T-helper 2 cell treated with Interferon-gamma antibody and Interleukin-4, amounts not matched to agents 5 μg/mL and 100 μg/mL, for 36 hours (primary cell): ENCODE measurements at regions not wholly inside any gene's neighbourhood (a gene's known extent, or its start where the extent isn't known, plus 50 kb on each side); places are given as distances from the start of the nearest gene placed in this dataset.

ENCODE experiments used
- DNase-seq: peaks from one replicate; pipeline ENCODE4 v3.0.0; 2021; ENCODE audit warnings: low spot score
- H3K27ac Mint-ChIP-seq: one replicate; pipeline ENCODE4 v1.8.0; 2021; ENCODE audit warnings: mild to moderate bottlenecking, mixed read lengths
- H3K27me3 Mint-ChIP-seq: one replicate; pipeline ENCODE4 v1.8.0; 2021; ENCODE audit warnings: low read depth, mixed read lengths
- H3K36me3 Mint-ChIP-seq: one replicate; pipeline ENCODE4 v1.8.0; 2021; ENCODE audit warnings: low read depth, mixed read lengths
- H3K4me1 Mint-ChIP-seq: one replicate; pipeline ENCODE4 v1.8.0; 2021; ENCODE audit warnings: low read depth, mixed read lengths
- H3K4me3 Mint-ChIP-seq: one replicate; pipeline ENCODE4 v1.8.0; 2022; ENCODE audit warnings: mild to moderate bottlenecking, moderate library complexity, mixed read lengths
- H3K9me3 Mint-ChIP-seq: one replicate; pipeline ENCODE4 v1.8.0; 2021; ENCODE audit warnings: mixed read lengths

DNA sequence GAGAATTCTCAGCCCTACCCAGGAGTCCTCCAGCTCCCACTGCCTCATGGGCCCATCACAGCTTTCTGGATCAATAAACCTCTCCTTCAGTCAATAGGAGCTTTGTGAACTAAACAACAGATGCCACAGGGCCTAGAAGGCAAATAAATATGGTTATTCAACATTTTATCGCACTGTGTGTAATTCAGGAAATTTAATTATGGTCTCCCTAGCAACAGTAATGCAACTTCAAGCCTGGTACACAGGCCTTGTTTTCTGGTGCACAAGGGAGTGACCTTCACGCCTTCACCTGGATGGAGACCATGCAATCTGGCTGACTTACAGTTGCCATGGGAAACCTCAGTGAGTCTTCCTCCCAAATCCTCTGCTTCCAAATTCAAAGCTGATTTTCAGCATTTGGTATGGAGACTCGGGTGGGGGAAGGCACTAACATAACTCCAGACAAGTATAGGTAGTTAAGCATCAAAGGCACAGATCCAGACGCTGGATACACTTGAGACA is 441.0 kb upstream of the NPVF start:
- Mint-ChIP-seq H3K27ac (no peak overlapping the region), H3K4me1 (no peaks in the 10 kb centered on the region), H3K36me3 (no peaks in the 10 kb centered on the region), H3K9me3 (no peaks in the 10 kb centered on the region), H3K27me3 (peaks cover 3% of the 10 kb centered on the region), H3K4me3 (no peak overlapping the region)
- no peak for DNase-seq

DNA sequence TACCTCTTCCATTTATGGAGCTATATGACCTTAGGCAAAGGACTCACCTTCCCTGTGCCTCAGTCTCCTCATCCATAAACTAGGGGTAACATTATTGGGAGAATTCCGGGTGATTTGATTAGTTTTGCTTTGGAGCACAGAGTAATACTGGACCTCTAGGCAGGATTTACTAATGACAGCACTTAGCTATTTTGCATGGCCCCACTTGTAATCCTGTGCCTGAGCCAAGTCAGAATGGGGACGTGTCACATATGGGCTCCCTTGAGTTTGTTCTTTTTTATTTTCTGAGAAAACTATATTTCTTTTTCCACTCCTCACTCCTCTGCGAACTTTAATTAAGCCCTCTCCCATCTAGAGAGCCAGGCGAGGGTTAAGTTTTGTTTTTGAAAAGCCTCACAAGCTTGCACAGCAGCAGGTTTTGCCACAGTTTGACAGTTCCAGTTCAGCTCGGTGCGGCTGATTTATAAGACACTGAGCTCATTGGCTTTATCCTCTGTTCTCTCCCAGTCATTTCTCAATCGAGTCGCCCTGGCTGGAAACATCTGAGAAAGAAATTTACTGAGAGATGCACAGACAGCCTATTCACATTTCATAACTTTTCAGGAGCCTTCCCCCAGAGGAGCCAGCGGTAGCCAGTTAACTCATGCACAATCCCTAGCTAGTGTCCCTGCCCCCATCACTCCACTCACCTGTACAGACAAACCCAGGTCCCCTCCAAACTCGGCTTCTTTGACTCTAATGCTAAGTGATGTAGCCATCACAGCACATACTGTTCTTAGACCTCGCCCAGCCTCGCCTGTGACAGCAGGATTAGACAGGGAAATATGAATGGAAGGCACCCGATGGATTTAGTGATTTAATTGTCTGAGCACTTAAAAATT is 441.9 kb upstream of the NPVF start:
- no peak for DNase-seq
- Mint-ChIP-seq H3K27ac (no peak overlapping the region), H3K4me1 (no peaks in the 10 kb centered on the region), H3K9me3 (no peaks in the 10 kb centered on the region), H3K4me3 (no peak overlapping the region), H3K36me3 (no peaks in the 10 kb centered on the region), H3K27me3 (peaks cover 3% of the 10 kb centered on the region)

DNA sequence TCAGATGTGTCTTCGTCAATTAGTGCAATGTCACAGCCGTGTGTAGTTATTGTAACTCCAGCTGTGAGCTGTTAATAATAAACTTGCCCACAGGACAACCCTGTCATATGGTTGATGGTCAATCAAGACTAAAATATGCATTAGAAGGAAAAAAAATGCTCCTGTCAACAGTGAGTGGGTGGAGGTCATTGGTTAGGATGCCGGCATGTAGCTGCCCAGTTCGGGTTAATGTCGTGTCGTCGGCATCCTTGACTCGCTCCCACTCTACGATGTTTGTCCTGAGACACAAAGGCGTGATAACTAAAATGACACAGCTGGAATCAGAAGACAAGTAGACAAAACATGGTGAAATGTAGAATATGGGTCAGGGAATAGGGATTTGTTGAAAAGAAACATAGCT is 442.8 kb upstream of the NPVF start:
- DNase-seq: no peak
- H3K9me3 Mint-ChIP-seq: no peaks in the 10 kb centered on the region
- H3K27ac Mint-ChIP-seq: no peak overlapping the region
- H3K4me3 Mint-ChIP-seq: no peak overlapping the region
- peaks cover 3% of the 10 kb centered on the region for H3K27me3 Mint-ChIP-seq
- no peaks in the 10 kb centered on the region for H3K36me3 Mint-ChIP-seq
- no peaks in the 10 kb centered on the region for H3K4me1 Mint-ChIP-seq

DNA sequence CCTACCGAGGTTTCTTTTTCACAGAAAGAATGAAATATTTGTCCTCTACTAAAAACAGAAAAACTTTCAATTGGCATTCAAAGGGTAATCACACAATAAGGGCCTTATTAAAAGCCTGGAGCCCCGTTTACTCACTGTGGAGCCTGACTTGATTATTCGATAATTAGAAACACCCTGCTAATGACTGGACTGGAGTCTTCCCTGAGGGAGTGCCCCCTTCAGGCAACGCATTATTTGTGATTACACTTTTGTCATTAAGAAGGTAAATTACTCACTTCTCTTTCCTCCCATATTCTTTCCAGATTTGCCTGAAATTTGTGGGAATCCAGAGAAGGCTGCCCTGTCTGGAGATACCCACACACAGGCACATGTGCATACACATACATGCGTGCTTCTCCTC is 444.2 kb upstream of the NPVF start:
- peaks cover 3% of the 10 kb centered on the region for H3K27me3 Mint-ChIP-seq
- no peaks in the 10 kb centered on the region for H3K9me3 Mint-ChIP-seq
- H3K27ac Mint-ChIP-seq: no peak overlapping the region
- no peaks in the 10 kb centered on the region for H3K4me1 Mint-ChIP-seq
- no peaks in the 10 kb centered on the region for H3K36me3 Mint-ChIP-seq
- DNase-seq: no peak
- H3K4me3 Mint-ChIP-seq: no peak overlapping the region

DNA sequence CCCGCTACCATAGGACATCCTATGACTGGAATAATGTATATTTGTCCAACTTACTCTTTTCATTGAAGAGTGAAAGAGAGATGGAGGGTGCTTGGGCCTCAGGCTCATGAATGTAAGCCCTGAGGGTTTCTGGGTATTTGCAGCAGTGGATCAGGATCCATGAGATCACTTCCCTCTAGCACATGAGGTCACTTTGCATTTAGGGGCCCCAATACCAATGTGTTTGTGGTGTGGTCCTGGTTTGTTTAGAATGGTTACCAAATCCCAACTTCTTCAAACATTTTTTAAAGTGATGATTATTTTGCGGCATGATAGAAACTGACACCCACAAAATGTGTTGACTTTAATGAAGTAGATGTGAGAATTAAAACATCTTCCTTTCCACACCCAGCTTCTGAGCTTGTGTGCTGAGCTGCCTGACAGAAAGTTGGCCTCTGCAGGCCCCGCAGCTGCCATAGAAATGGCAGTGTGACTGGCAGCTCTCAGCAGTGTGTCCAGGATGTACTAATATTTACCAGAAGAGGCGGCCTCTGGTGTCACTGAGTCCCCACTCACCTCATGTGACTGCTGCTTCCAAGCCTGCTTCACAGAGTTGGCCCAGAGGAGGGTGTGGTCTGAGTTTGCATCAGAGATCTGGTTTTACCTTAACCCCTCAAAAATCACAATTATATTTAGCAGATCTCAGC is 447.6 kb upstream of the NPVF start:
- H3K4me3 Mint-ChIP-seq: no peak overlapping the region
- no peaks in the 10 kb centered on the region for H3K36me3 Mint-ChIP-seq
- H3K9me3 Mint-ChIP-seq: no peaks in the 10 kb centered on the region
- DNase-seq: no peak
- no peaks in the 10 kb centered on the region for H3K4me1 Mint-ChIP-seq
- no peaks in the 10 kb centered on the region for H3K27me3 Mint-ChIP-seq
- H3K27ac Mint-ChIP-seq: no peak overlapping the region

DNA sequence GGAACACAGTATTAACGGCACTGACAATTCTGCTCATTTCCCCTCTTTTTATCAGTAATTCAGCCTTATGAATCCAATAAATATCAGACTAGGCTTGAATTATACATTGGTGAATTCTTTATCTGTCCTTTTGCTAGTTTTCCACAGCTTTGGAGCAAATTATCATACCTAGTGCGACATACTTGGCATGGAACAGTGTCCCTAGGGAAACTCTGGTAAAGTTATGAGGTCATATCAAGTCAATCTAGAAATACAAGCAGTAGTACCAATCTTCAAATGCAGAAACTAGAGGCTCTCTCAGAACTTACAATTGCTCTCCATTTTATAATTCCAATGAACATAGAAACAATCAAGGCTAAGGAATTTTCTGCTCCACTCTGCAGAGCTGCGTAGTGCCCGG is 449.3 kb upstream of the NPVF start:
- Mint-ChIP-seq H3K36me3 (no peaks in the 10 kb centered on the region), H3K4me1 (no peaks in the 10 kb centered on the region), H3K4me3 (no peak overlapping the region), H3K27ac (no peak overlapping the region), H3K27me3 (no peaks in the 10 kb centered on the region), H3K9me3 (no peaks in the 10 kb centered on the region)
- DNase-seq: no peak

DNA sequence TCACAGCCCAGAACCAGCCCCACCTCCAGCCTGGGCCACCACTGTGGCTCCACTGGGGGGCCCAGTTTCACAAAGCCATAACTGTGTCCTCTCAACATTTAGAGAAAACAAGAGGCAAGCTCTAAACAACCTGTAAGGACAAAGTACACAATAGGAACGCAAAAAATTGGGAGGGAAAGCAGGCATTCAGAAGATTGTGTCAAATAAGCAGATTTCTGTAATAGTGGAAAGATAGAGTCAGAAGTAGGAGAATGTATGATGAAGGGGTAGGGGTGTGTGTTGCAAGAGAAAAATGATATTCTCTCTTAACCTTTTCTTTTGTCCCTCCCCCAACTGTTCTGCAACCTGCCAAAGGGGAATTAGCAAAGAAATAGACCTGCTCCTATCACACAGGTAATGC is 449.9 kb upstream of the NPVF start:
- Mint-ChIP-seq H3K9me3 (no peaks in the 10 kb centered on the region), H3K4me3 (no peak overlapping the region), H3K36me3 (no peaks in the 10 kb centered on the region), H3K27ac (no peak overlapping the region), H3K27me3 (no peaks in the 10 kb centered on the region), H3K4me1 (no peaks in the 10 kb centered on the region)
- no peak for DNase-seq

DNA sequence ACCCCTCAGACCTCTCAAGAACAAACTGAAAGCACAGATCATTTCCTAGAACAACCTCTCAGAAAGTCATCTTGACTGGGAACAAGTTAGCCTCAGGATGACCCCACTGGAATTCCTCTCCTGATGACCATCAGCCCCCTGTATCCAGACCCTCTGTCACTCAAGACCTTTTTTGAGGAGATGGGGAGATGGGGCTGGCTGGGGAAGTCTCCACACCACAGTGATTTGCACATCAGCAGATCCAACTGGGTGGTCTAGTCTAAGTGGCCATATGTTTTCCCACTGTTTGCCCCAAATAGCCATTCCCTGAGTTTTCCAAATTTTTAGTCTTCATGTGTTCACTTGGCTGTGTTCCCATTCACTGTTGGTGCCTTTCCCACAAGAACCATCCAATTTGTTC is 452.4 kb upstream of the NPVF start:
- no peak for DNase-seq
- Mint-ChIP-seq H3K36me3 (no peaks in the 10 kb centered on the region), H3K27ac (no peak overlapping the region), H3K9me3 (no peaks in the 10 kb centered on the region), H3K4me1 (no peaks in the 10 kb centered on the region), H3K27me3 (no peaks in the 10 kb centered on the region), H3K4me3 (no peak overlapping the region)

DNA sequence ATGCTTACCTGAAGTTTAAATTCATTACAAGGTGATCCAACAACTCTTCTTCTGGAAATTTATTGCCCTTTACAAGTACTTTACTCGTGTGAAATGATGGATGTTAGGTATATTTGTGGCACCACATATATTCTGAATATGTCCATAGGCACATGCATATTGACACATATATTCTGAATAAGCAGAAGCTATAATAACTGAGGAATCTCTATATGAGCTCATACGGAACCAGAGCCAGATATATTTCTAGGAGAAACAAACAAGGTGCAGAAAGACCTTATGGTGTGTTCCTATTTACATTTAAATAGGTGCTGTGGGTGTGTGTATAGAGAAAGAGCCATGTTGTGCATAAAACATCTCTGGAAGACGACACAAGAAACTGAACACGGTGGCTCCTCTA is 456.1 kb upstream of the NPVF start:
- no peaks in the 10 kb centered on the region for H3K27me3 Mint-ChIP-seq
- no peaks in the 10 kb centered on the region for H3K4me1 Mint-ChIP-seq
- H3K27ac Mint-ChIP-seq: no peak overlapping the region
- DNase-seq: no peak
- no peak overlapping the region for H3K4me3 Mint-ChIP-seq
- no peaks in the 10 kb centered on the region for H3K9me3 Mint-ChIP-seq
- H3K36me3 Mint-ChIP-seq: no peaks in the 10 kb centered on the region

DNA sequence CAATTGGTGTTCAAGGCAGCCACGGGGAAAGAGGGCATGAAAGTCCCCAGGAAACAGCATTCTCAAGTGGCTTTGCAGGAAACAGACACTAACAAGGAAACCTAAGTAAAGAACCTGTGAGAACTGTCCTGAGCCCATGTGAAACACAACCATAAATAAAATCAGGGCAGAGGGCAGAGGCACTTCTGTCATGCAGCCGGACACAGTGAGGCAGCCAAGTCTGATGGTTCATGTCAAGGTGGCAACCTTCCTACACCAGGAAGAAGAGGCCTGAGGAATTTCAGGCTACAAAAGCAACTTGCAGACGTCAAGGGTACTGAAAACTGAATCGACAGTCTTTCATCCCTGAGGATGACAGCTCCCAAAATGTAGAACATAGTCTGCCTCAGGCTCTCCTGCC is 458.2 kb upstream of the NPVF start:
- DNase-seq: no peak
- Mint-ChIP-seq H3K27ac (no peak overlapping the region), H3K4me1 (no peaks in the 10 kb centered on the region), H3K27me3 (no peaks in the 10 kb centered on the region), H3K9me3 (no peaks in the 10 kb centered on the region), H3K36me3 (no peaks in the 10 kb centered on the region), H3K4me3 (no peak overlapping the region)

DNA sequence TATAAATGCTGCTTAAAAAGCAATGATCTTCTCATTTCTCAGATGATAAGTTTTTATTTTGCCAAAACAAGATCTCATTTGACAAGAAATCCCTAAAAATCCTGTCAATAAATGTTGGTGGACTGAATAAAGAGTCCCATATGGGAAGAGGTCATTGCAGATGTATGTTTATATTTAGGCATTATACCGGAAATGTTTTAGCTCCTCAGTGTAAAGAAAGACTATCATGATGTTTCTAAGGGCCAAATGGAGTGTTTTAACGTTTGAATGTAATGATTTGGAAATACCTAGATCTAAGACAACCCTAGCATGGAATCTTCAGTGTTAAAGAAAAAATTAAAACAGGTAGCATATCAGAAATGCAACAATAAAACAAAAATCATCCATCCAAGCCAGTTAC is 457.8 kb upstream of the NFE2L3 start:
- H3K27me3 Mint-ChIP-seq: peaks cover 8% of the 10 kb centered on the region
- H3K4me3 Mint-ChIP-seq: no peak overlapping the region
- H3K36me3 Mint-ChIP-seq: no peaks in the 10 kb centered on the region
- H3K27ac Mint-ChIP-seq: no peak overlapping the region
- no peaks in the 10 kb centered on the region for H3K9me3 Mint-ChIP-seq
- H3K4me1 Mint-ChIP-seq: no peaks in the 10 kb centered on the region
- DNase-seq: no peak

DNA sequence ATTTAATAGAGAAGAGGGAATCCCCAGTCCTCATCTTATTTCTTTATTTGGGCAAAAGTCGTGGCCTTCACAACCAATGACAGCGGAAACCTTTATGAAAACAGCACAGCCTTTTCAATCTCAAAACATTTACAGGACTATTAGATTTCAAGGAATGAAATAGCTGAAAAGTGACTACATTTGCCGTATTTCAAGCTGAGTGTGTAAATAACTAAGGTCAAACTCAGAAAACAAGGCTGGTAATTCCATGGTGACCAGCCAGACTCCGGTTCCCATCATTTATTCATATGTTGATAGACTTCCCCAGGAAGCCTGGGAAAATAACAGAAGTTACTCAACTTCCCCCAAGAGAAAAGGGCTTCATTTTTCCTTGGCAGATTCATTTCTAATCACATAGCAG is 457.3 kb upstream of the NFE2L3 start:
- no peaks in the 10 kb centered on the region for H3K36me3 Mint-ChIP-seq
- H3K9me3 Mint-ChIP-seq: no peaks in the 10 kb centered on the region
- DNase-seq: no peak
- H3K4me1 Mint-ChIP-seq: no peaks in the 10 kb centered on the region
- H3K27ac Mint-ChIP-seq: no peak overlapping the region
- peaks cover 8% of the 10 kb centered on the region for H3K27me3 Mint-ChIP-seq
- H3K4me3 Mint-ChIP-seq: no peak overlapping the region

DNA sequence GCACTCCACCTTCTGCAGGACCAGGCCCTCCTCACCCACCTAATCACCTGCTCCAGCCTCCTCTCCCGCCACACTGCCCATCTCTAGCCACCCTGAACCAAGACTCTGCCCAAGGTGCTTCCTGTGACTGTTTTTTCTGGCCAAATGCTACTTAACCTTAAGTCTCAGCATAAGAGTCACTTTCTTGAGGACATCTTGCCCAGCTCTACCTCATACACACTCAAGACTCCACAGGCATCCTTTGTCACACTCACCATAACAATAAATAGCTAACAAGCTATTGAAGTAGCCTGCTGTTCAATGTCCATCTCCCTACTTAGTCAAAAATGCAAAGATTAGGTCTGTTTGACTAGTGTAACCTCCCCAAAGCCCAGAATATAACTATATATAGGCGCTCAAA is 455.4 kb upstream of the NFE2L3 start:
- H3K9me3 Mint-ChIP-seq: peaks cover under 1% of the 10 kb centered on the region
- no peaks in the 10 kb centered on the region for H3K36me3 Mint-ChIP-seq
- no peaks in the 10 kb centered on the region for H3K4me1 Mint-ChIP-seq
- peaks cover 8% of the 10 kb centered on the region for H3K27me3 Mint-ChIP-seq
- no peak overlapping the region for H3K27ac Mint-ChIP-seq
- no peak overlapping the region for H3K4me3 Mint-ChIP-seq
- no peak for DNase-seq

DNA sequence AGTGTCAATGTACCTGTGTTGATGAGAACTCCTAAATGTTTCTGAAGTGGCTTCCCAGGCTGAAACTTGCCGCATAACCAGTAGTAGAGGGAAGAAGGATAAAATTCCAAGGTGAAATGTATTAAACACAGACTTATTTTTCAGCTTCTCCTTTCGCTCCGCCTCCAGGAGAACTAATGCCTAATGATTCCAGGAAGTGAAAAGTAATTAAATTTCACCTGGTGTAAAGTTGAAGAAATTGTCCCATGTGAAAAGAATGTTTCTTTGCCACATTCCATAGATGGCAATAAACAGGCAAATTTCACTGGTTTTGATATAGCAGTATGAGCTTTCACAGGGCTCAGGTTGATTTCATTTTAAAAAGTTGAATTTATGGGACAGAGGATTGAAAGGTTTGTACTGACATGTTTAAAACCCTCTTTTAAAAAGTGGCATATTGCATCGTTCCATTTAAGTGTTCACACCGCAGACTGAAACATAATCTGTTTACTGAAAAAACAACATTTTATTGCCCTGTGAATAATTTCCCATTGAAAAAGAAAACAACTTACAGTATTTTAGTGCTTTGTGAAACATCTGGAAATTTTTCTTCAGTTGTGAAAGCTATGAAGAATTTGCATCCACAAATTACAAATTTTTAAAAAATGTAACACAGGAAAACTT is 453.4 kb upstream of the NFE2L3 start:
- Mint-ChIP-seq H3K27ac (no peak overlapping the region), H3K36me3 (no peaks in the 10 kb centered on the region), H3K9me3 (peaks cover 8% of the 10 kb centered on the region), H3K4me1 (no peaks in the 10 kb centered on the region), H3K27me3 (peaks cover 6% of the 10 kb centered on the region), H3K4me3 (no peak overlapping the region)
- DNase-seq: no peak
